GM12864 (cell line): ENCODE measurements at regions not wholly inside any gene's neighbourhood (a gene's known extent, or its start where the extent isn't known, plus 50 kb on each side); places are given as distances from the start of the nearest gene placed in this dataset.

Experiments used
- DNase-seq: peaks from one replicate; pipeline ENCODE4 v3.0.0-alpha.2; 2011; ENCODE audit warnings: low read depth
- H3K4me3 ChIP-seq: 2 replicates; pipeline ENCODE4 v1.5.1; 2011; ENCODE audit warnings: mild to moderate bottlenecking, low read depth, low read length, control low read depth
- CTCF ChIP-seq: IDR thresholded peaks from 2 replicates; pipeline ENCODE4 v1.5.1; 2011; ENCODE audit warnings: low read depth, mild to moderate bottlenecking, moderate library complexity, low read length, control low read depth, inconsistent platforms; ENCODE audit errors: missing control alignments

GRCh38 chr18:11437046-11437445 lies 172.3 kb upstream of the SLC35G4 start:
- no peak for DNase-seq
- H3K4me3 ChIP-seq: no peak overlapping the region

GRCh38 chr18:11432360-11432811 lies 177.0 kb upstream of the SLC35G4 start:
- TF ChIP-seq CTCF: no peak
- DNase-seq: no peak
- H3K4me3 ChIP-seq: no peak overlapping the region

More at GRCh38 chr18:11437046-11437445, 172.3 kb upstream of the SLC35G4 start:
- no peak for TF ChIP-seq CTCF

GRCh38 chr18:11429876-11430275 lies 179.5 kb upstream of the SLC35G4 start:
- TF ChIP-seq CTCF: no peak
- DNase-seq: no peak
- H3K4me3 ChIP-seq: no peak overlapping the region

GRCh38 chr18:11425211-11425610 lies 184.2 kb upstream of the SLC35G4 start:
- no peak for TF ChIP-seq CTCF
- no peak overlapping the region for H3K4me3 ChIP-seq
- DNase-seq: no peak

GRCh38 chr18:11419338-11419737 lies 190.1 kb upstream of the SLC35G4 start:
- no peak overlapping the region for H3K4me3 ChIP-seq
- no peak for DNase-seq
- TF ChIP-seq CTCF: no peak

- no peak for TF ChIP-seq CTCF
- DNase-seq: no peak
- no peak overlapping the region for H3K4me3 ChIP-seq
Observed at GRCh38 chr18:11412811-11413210, 196.6 kb upstream of the SLC35G4 start.

- H3K4me3 ChIP-seq: no peak overlapping the region
- TF ChIP-seq CTCF: no peak
- DNase-seq: no peak
Observed at GRCh38 chr18:11411048-11411447, 198.3 kb upstream of the SLC35G4 start.
